Stomach (tissue), 4 donors: ENCODE measurements at regions not wholly inside any gene's neighbourhood (a gene's known extent, or its start where the extent isn't known, plus 50 kb on each side); places are given as distances from the start of the nearest gene placed in this dataset.

Experiments used
- CTCF ChIP-seq, 7 experiments: fragments of 450-650 bp in 4 of 7; fragments of 200-600 bp in 3 of 7; sonication (generic) in 3 of 7; IDR thresholded peaks; one replicate each; pipeline ENCODE4 v1.5.1; 2016 to 2019; ENCODE audit warnings: antibody characterized with exemption in 7 of 7, control low read depth in 2 of 7, mild to moderate bottlenecking in 1 of 7
- EP300 ChIP-seq: sonication (generic); formaldehyde crosslinking; IDR thresholded peaks from one replicate; pipeline ENCODE4 v1.6.1; 2017; ENCODE audit warnings: antibody characterized with exemption
- POLR2A ChIP-seq, 4 donors: fragments of 450-650 bp; IDR thresholded peaks; one replicate each; pipeline ENCODE4 v1.6.1; 2016; ENCODE audit warnings: antibody characterized with exemption in 4 of 4, control low read depth in 2 of 4, mild to moderate bottlenecking in 1 of 4, moderate library complexity in 1 of 4
- POLR2AphosphoS5 ChIP-seq, 3 donors: sonication (generic); formaldehyde crosslinking; IDR thresholded peaks; one replicate each; pipeline ENCODE4 v1.6.1; 2016; ENCODE audit warnings: antibody characterized with exemption in 3 of 3

GRCh38 chr20:50271176-50271575, 80.5 kb downstream of the CEBPB start:
- TF ChIP-seq CTCF (IDR thresholded peaks at IDR 0.05): no peak
- no peak for TF ChIP-seq POLR2AphosphoS5 (IDR thresholded peaks at IDR 0.05)
- TF ChIP-seq POLR2A (IDR thresholded peaks at IDR 0.05): no peak
- no peak for TF ChIP-seq EP300
